Left hindlimb (tissue), 1 donor: ENCODE measurements at regions not wholly inside any gene's neighbourhood (a gene's known extent, or its start where the extent isn't known, plus 50 kb on each side); places are given as distances from the start of the nearest gene placed in this dataset.
"Not testable (repeated sequence)": the region's sequence is repeated elsewhere in the genome, so short reads cannot be mapped to it uniquely, and the experiment has no call there.

ENCODE experiments used
- DNase-seq: peaks from one replicate; pipeline ENCODE4 v3.0.0-alpha.2; 2018

DNA sequence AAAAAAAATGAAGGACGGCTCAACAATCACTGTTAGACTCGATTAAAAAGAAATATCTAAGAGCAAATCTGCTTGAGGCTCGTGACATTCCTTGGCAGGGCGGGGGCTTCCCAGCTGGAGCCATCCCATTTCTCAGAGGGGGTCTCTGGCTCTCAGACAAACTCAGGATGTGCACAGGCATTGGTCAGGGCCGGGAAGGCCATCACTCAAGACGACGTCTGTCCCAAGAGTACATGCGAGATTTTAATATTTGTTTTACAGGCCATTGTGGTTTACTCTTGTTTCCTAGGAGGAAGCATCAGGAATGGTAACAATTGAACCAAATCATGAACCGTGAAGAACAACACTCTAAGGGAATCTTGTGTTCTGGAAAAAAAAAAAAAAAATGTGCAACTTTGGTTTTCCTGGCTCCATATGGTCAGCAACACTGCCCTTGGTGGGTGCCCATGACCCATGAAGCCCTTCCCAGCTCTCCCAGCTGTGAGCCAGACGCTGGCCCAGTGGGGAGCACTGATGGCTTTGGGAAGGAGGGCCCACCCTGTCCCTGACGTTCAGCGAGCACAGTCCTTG lies 5454.6 kb upstream of the TPTE start:
- not testable (repeated sequence) for DNase-seq

DNA sequence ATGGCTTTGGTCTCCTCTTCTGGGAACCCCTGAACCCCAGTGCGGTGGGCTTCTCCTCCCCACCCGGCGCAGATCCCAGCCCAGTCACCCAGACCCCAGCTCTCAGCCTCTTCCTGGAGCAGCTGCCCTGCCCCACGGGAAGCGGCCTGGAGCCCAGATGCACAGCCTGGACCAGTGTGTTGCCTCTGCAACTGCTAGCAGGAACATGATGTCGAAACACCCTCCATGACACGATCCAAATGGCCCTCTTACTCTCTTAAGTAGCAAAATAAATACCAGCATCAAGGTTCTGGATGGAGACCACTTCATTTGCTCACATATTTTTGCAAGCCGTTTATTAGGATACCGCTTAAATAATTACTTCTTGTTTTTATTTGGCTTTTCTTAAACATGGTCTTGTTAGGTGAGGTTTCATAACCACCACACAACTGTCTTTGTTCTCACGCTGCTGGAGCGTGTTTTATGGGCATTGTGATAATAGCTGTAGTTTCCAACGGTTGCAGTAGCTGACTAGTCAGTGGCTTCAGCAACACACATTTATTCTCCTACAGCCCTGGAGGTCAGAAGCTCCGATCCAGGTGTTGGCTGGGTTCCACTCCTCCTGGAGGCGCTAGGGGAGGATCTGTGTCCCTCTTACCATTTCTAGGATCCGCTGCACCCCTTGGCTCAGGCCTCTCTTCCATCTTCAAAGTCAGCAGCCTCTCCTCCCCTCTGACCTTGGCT lies 5453.9 kb upstream of the TPTE start:
- DNase-seq = not testable (repeated sequence)

DNA sequence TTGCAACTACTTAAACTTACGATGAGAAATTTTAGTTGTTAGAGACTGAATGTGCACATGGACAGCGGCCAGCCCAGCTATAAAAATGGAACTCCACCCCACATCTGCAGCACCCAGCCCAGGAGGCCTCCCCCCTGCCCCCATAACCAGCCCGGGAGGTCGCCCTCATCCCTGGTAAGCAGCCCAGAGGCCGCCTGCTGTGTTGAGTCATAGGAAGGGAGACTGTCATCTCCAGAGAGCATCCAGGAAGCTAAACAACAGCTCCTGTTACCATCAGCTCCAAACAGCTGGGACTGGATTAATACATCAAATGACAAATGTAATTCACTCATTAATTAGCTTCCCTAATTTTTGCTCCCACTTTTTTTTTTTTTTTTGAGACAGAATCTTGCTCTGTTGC lies 5452.7 kb upstream of the TPTE start:
- not testable (repeated sequence) for DNase-seq

DNA sequence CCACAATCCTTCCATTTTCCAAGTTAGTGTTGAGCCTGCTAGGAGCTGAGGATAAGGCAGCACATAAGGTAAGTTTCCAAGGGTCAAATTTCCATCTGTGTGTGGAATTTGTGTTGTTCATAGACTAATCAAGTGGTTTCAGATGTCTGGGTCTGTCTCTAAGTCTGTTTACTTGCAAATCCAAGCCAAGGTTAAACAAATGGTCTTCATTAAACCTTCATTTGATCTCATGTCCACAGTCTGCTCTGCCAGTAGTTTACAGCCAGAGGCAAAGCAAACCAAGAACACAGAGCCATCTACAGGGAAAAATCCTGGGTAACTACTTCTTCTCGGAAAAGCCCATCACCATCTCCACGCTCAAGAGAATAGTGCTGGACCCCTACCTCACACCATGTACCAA lies 5450.2 kb upstream of the TPTE start:
- not testable (repeated sequence) for DNase-seq

DNA sequence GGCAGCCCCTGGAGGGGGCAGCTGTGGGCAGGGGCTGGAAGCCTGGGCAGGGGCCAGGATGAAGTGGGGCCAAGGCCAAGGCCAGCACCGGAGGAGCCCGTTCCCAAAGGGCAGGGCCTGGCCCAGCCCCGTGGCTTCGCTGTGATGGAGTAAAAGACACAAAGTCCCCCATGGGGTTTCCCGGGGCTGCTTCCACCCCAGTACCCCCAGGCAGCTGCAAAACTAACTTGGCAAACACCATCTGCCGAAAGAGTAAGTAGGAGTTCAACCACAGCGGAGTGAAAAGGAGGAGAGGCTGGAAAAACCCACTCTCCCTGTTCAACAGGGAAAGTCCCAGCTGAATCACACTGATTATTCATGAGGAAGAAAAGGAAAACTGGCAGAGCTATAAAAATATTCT lies 5444.5 kb upstream of the TPTE start:
- DNase-seq = not testable (repeated sequence)

DNA sequence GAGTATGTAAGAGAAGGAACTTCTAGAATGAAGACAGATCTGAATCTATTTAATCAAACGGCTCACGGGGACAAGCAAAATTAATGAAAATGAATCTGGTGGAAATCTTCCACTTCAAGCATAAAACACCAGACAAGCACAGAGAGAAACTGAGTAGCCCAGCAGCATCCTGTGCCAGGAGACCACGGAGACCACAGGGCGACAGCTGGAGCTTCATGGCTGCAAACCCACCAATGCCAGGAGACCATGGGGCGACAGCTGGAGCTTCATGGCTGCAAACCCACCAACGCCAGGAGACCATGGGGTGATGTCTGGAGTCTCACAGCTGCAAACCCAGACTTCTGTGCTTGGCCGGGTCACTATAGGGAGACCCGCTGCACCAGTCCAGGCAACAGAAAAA lies 5442.0 kb upstream of the TPTE start:
- not testable (repeated sequence) for DNase-seq

DNA sequence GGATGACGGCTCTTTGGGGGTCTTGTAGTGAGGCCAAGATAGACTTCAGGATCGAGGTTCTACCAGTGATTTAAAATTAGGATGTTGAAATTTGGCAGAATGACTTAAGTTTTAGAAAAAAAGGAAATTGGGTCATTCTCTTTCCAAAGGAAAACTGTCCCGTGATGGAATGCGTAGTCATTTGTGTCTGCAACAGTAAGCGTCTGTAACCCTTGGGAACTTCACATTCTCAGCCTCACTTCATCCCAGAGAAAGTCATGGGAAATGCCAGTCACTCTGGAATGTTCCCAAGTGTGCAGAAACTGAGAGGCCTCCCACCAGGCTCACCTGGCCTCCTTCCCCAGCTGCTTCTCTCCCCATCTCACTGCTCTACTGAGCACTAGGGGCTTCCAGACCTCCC lies 5441.4 kb upstream of the TPTE start:
- not testable (repeated sequence) for DNase-seq

DNA sequence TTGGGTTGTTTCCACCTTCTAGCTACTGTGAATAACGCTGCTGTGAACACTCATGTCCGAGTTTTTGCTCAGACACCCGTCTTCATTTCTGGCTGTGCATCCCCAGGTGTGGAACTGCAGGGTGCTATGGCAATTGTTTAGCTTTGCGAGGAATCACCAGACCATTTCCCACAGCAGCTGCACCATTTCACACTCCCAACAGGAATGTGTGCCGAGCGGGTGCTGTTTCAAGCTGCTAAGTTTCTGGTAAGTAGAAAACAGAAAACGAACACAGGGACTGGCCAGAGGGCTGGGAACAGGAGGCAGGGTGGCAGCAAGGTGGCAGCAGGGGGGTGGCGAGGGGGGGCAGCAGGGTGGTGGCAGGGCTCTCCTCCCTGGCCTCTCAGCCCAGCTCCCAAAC lies 5437.1 kb upstream of the TPTE start:
- not testable (repeated sequence) for DNase-seq

DNA sequence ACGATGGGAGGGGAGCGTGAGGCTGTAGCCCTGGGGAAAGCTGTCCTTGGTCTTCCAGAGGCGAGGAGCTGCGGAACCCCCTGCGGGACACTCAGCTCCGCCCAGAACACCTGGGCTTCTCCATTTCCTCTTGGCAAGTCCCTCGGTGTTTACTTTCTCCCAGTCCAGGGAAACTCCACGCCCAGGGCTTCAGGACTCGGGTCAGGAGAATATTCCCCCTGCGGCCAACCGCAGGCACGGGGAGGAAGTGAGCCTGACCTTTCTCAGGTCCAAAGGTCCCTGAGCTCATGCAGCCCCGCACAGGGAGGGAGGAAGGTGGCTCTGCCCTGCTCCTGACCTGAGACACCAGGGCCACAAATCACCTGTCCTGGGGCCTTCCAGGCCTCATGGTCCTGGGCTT lies 5435.9 kb upstream of the TPTE start:
- not testable (repeated sequence) for DNase-seq

DNA sequence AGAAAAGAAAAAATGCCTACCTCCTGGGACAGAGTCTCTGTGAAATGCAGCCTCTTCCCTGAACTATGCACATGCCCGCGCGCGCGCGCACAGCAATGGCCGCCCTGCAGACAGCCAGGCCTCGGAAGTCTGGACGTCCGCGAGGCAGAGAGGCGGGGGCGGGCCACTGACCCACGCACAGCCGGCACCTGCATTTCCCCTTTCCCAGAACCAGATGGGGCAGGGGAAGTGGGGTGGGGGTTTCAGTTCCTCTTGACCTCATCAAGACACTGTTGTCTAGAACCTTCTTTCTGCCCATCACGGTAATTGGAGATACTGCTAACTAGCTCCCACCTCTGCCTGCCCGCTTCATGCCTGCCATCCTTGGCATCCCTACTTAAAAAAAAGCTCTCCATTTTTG lies 5435.0 kb upstream of the TPTE start:
- not testable (repeated sequence) for DNase-seq

DNA sequence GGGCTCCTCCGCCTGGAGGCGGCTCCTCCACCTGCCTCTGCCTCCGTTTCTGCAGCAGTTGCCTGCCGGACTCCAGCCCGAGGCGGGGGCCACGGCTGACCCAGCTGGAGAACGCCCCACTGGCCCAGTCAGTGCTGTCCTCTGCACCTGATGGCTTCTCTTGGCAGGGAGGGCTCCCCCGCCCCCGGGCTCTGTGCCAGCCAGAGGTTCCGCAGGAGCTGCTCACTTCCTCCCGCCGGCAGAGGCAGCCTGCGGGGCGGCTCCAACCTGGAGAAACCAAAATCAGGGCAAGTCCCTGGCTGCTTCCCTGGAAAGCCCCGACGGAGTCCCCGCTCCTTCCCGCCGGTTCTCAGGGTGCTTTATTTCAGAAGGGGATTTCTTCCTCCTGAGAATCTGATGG lies 5432.6 kb upstream of the TPTE start:
- DNase-seq = not testable (repeated sequence)

DNA sequence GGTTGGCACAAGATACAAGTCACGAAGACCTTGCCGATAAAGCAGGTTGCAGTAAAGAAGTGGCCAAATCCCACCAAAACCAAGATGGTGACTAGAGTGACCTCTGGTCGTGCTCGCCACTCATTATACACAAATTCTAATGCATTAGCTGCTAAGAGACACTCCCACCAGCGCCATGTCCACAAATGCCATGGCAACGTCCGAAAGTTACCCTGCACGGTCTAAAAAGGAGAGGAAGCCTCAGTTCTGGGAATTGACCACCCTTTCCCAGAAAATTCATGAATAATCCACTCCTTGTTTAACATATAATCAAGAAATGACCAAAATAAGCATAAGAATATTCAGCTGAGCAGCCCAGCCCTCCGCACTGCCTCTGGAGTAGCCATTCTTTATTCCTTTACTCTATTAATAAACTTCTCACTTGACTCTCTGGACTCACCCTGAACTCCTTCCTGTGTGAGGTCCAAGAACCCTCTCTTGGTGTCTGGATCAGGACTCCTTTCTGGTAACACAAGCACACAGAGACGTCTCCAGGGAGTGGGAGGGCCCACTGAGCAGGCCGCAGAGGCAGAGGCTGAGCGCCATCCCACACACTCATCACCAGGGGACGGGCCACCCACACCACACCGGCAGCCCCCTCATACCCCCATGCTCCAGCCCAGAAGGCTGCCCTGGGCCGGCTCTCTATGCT lies 5431.8 kb upstream of the TPTE start:
- DNase-seq = not testable (repeated sequence)

DNA sequence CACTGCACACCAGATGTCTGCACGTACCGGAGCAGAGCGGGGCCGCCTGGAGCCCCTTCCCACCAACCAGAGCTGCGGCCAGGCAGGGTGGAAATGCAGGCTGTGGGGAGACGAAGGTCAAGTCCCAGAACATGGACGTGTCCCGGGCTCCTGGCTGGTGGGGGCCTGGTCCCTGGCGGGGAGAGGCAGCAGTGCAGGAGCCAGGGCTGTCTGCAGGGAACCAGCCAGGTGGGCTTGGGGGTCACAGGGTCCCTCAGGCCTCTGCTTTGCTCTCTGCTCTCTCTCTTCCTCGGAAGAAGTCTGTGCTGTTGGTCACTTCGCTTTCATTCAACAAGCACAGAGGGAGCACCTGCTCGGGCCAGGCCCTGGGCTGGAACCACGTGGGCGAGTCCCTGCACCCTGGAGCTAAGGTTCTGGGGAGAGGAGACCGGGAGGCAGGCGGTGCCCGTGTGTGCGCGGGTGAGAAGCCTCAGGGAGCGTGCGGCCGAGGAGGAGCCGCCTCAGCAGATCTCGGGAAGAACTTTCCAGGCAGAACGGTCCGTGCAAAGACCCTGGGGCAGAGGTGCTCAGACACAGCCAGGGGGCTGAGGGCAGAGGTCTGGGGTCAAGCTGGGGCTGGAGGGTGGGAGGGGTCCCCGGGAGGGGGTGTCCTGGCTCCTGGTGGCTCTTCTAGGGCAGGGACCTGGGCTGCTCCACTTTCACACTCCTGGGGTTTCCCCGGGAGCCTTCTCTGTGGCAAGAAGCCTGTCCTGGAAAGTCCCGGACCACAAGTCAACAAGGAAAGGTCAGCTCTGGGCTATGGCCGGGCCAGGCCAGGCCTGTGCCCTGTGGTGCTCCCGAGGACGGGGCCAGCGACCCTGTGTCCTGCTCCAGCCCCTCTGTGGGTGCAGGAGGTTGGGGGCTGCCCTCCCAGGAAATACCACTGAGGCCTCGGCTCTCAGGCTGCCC lies 5431.0 kb upstream of the TPTE start:
- not testable (repeated sequence) for DNase-seq

DNA sequence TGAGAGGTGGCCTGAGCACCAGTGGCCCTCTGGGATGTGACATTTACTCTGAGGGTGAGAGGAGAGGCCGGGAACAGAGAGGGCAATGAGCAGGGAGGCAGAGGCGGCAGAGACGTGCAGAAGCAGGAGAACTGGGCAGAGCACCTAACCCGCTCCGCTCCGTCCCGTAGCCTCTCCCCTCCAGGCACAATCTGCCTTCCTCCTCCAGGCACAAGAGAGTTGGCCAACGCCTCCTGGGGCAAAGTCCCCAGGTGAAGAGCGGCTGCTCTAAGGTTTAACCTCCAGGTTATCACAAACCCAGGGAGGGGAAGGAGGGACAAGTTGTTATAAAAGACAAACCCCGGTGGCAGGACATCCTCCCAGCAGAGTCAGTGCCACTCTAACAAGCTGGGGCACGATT lies 5430.1 kb upstream of the TPTE start:
- DNase-seq = not testable (repeated sequence)

DNA sequence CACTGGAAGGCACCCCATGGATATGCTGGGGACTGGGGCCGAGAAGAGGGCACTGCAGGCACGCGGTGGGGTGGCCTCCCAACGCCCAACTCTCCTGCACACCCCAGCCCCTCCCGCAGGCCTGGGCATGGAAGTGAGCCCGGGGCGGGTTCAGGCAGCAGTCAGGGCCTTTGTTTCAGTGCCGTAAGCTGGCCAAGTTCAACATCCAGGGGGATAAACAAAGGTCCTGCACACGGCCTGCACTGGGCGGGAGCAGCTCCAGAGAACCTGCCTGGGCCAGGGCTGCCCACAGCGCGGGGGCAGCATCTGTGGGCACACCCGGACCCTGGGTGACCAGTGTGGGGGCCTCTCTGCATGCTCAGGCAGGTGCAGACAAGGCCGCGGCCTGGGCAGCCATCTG lies 5425.8 kb upstream of the TPTE start:
- DNase-seq = not testable (repeated sequence)

DNA sequence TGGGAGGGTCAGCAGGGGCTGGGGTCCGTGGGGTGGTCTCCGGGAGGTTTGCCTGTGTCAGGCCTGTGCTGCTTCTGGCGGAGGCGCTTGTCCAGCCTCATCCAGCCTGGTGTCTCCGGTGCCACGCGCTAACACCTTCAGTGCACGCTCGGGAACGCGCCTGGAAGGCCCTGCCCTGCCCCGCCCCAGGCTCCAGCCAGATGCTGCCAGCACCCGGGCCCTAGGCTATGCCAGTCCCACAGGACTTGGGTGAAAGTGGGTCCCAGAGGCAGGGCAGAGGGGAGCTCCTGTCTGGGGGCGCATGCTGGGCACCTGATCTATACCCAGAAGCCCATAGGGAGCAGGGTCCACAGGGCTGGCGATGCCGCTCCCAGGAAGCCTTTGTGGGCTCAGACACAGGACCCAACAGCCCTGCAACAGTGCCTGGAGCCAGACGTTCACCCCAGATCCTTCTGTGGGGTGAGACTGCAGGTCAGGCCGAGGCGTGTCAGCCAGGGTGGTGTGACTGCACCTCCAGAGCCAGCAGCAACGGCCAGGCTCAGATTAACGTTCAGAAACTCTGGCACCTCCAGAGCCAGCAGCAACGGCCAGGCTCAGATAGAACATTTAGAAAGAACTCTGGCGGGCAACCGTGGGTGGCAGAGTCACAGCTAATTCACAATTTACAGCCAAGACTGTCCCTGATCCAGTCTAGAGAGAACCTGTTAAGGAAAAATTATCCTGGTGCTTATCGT lies 5423.2 kb upstream of the TPTE start:
- DNase-seq = not testable (repeated sequence)

DNA sequence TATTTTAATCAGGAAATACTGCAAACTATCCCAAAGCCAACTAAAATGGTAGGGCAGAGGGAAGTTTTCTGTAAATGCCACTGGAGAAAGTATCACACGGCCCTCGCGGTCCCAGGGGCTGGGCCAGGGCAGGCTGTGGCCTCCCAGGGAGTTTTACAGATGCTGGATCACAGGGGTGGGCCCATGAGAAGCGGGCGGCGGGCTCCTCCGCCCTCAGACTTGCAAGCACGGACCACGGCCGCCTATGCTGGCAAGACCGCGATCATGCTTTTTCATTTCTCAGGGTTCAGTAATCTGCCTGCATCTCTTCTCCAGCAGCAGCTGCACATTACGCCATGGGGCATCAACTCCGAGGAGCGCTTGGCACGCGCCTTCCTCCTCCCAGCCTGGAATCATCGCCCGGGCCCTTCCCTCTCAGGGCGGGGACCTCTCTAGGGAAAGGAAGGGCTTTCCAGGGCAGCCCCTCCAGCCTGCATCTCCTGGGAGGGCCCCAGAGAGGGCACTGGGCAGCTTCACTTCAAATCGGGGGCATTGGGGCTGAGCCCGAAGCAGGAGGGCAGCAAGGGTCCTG lies 5420.7 kb upstream of the TPTE start:
- not testable (repeated sequence) for DNase-seq

DNA sequence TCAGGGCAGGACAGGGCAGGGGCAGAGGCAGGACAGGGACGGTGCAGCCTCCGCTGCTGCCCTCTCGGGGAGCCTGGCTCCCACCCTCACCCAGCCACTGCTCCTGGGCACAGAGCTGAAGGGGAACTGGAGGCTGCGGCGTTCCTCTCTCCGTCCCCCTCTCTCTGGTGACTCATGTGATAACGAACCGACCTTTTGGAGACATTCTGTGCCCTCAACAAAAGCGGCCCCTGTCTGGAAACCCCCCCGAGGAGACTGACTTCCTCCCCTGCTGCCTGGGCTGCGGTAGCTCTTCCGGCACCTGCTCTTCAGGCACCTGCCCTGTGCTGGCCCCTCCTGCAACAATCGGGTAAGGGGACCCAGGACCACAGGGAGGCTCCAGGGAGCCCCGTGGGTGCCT lies 5419.6 kb upstream of the TPTE start:
- DNase-seq = not testable (repeated sequence)

DNA sequence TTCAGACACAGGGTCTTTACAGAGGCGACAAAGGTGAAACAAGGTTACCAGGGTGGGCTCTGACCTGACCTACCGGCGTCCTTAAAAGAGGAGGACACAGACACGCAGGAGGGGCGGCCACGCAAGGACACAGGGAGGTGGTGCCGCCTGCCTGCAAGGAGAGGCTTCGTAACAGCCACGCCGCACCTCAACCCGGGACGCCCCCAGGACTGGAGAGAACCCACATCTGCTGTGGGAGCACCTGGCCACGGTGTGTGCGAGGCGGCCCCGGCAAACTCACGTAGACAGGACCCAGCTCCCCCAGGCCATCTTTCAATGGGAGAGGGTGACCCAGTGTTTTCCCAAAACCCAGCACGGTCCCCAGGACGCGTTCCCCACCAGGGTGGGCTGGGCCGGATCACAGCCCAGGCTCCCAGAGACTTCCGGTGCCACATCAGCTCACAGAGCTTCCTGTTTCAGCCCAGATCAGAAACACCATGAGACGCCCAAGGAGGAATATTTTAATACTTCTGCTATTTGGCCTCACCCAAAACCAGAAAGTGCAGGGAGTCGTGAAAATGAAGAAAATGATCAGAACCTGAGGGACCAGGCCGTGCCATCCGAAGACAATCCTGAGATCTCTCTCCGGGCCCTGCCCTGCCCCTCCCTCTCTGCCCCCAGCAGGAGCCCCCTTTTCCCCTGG lies 5417.4 kb upstream of the TPTE start:
- DNase-seq = not testable (repeated sequence)

DNA sequence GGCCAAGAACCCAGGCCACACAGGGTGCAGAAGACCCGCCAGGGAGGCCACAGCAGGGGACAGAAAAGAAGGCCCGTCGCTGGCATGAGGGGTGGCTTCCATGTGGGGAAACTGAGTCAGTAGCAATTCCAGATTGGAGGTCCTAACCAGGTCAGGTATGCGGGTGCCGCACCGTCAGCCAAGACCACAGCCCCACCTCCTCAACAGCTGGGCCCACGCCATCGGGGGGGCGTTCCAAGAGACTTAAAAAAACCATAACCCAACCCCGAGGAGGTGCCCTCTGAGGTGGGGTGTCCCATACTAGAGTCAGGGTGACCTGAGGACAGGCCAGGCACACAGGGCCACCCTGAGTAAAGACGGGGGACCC lies 5416.8 kb upstream of the TPTE start:
- not testable (repeated sequence) for DNase-seq
